ENCODE measurements at regions not wholly inside any gene's neighbourhood (a gene's known extent, or its start where the extent isn't known, plus 50 kb on each side); places are given as distances from the start of the nearest gene placed in this dataset.

DNA sequence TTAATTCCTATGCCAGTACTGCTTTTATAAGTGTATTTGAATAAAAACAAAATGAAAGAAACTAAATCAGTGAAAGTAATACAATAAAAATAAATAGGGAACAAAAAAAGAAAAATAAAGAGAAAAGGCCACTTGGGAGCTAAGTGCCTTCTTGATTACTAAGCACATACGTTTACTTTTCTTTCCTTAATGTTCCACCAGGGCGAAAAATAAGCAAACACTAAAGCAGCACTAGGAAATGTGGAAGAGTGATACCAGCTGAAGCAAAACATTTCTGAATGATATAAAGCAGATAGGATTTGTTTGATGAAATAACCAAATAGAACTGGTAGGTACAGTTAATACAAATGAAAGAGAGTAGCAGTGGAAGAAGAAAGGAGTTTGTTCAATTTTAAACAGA, 132.8 kb upstream of the ZPLD1 start:
- Histone ChIP-seq H3K9me3 (replicated peaks in 1 of 2; ENCODE audit: control insufficient read depth in 1 of 2, insufficient read depth in 1 of 2, low read length in 2 of 2) (no peaks in the 10 kb centered on the region), H3K4me2 (replicated peaks; ENCODE audit: extremely low read depth, low read length, poor library complexity, severe bottlenecking) (no peak overlapping the region), H3K4me3 (replicated peaks in 1 of 3; ENCODE audit: low read depth in 2 of 3, low read length in 3 of 3) (no peak overlapping the region), H3K36me3 (replicated peaks in 1 of 2; ENCODE audit: control insufficient read depth in 1 of 2, insufficient read depth in 2 of 2, low read length in 2 of 2) (no peaks in the 10 kb centered on the region), H4K20me1 (ENCODE audit: insufficient read depth, low read length) (no peaks in the 10 kb centered on the region), H3K79me2 (ENCODE audit: insufficient read depth, low read length) (no peaks in the 10 kb centered on the region), H3K9ac (ENCODE audit: insufficient read depth, low read length, poor library complexity, severe bottlenecking) (no peak overlapping the region), H3K27me3 (ENCODE audit: control insufficient read depth in 2 of 2, insufficient read depth in 2 of 2, low read length in 2 of 2) (no peaks in the 10 kb centered on the region), H3K4me1 (ENCODE audit: control insufficient read depth in 1 of 2, insufficient read depth in 2 of 2, low read length in 2 of 2) (no peaks in the 10 kb centered on the region), H2AFZ (ENCODE audit: insufficient read depth, low read depth, low read length, poor library complexity, severe bottlenecking) (no peak overlapping the region), H3K27ac (ENCODE audit: low read depth in 1 of 2, low read length in 2 of 2) (no peak overlapping the region)
- TF ChIP-seq, protein P1, sequence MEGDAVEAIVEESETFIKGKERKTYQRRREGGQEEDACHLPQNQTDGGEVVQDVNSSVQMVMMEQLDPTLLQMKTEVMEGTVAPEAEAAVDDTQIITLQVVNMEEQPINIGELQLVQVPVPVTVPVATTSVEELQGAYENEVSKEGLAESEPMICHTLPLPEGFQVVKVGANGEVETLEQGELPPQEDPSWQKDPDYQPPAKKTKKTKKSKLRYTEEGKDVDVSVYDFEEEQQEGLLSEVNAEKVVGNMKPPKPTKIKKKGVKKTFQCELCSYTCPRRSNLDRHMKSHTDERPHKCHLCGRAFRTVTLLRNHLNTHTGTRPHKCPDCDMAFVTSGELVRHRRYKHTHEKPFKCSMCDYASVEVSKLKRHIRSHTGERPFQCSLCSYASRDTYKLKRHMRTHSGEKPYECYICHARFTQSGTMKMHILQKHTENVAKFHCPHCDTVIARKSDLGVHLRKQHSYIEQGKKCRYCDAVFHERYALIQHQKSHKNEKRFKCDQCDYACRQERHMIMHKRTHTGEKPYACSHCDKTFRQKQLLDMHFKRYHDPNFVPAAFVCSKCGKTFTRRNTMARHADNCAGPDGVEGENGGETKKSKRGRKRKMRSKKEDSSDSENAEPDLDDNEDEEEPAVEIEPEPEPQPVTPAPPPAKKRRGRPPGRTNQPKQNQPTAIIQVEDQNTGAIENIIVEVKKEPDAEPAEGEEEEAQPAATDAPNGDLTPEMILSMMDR (IDR thresholded peaks at IDR 0.05), result no peak
- peaks cover 0 to 2% (median 0%) of the 10 kb centered on the region in 3 donors for H3K27me3 Mint-ChIP-seq (ENCODE audit: low read depth in 3 of 3)
- H3K9me3 Mint-ChIP-seq, result peaks cover 0 to 5% (median 0%) of the 10 kb centered on the region in 7 donors
- H3K4me3 Mint-ChIP-seq, result no peak overlapping the region
- intact Hi-C loops (cut with micrococcal nuclease), result no loop called here
- H3K36me3 Mint-ChIP-seq, result no peaks in the 10 kb centered on the region
- no peak overlapping the region for H3K27ac Mint-ChIP-seq
- no peak for DNase-seq
- no CpG with 5 or more reads among the region's 2 CpGs for WGBS (ENCODE audit: insufficient coverage)
- no peaks in the 10 kb centered on the region for H3K4me1 Mint-ChIP-seq

DNA sequence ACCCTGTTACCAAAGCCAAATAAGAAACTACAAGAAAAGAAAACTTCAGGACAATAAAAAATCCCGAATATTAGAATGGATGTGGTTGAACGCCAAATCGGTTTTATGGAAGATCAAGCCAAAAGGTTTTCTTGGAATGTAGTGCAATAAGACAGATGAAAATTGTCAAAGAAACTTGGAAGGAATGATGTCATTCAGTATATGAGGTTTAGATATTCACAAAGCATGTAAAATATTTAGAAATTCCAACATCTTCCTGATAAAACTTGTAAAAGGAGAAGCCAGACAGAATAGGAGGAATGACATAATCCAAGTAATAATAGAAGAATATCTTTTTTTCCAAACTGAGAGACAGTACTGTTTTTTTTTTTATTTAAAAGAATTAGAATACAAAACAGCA, 130.3 kb upstream of the ZPLD1 start:
- Histone ChIP-seq H3K9ac (ENCODE audit: insufficient read depth, low read length, poor library complexity, severe bottlenecking) (no peak overlapping the region), H3K4me2 (replicated peaks; ENCODE audit: extremely low read depth, low read length, poor library complexity, severe bottlenecking) (no peak overlapping the region), H3K9me3 (replicated peaks in 1 of 2; ENCODE audit: control insufficient read depth in 1 of 2, insufficient read depth in 1 of 2, low read length in 2 of 2) (peaks cover 0 to 4% of the 10 kb centered on the region in 2 donors), H3K27ac (ENCODE audit: low read depth in 1 of 2, low read length in 2 of 2) (no peak overlapping the region), H2AFZ (ENCODE audit: insufficient read depth, low read depth, low read length, poor library complexity, severe bottlenecking) (no peak overlapping the region), H4K20me1 (ENCODE audit: insufficient read depth, low read length) (no peaks in the 10 kb centered on the region), H3K4me1 (ENCODE audit: control insufficient read depth in 1 of 2, insufficient read depth in 2 of 2, low read length in 2 of 2) (no peaks in the 10 kb centered on the region), H3K36me3 (replicated peaks in 1 of 2; ENCODE audit: control insufficient read depth in 1 of 2, insufficient read depth in 2 of 2, low read length in 2 of 2) (no peaks in the 10 kb centered on the region), H3K27me3 (ENCODE audit: control insufficient read depth in 2 of 2, insufficient read depth in 2 of 2, low read length in 2 of 2) (no peaks in the 10 kb centered on the region), H3K4me3 (replicated peaks in 1 of 3; ENCODE audit: low read depth in 2 of 3, low read length in 3 of 3) (no peak overlapping the region), H3K79me2 (ENCODE audit: insufficient read depth, low read length) (no peaks in the 10 kb centered on the region)
- intact Hi-C loops (cut with micrococcal nuclease), result no loop called here
- no peaks in the 10 kb centered on the region for H3K36me3 Mint-ChIP-seq
- H3K27me3 Mint-ChIP-seq (ENCODE audit: low read depth in 3 of 3), result peaks cover 0 to 2% (median 0%) of the 10 kb centered on the region in 3 donors
- WGBS (ENCODE audit: insufficient coverage), result no CpG with 5 or more reads among the region's 3 CpGs
- no peak overlapping the region for H3K4me3 Mint-ChIP-seq
- DNase-seq, result no peak
- TF ChIP-seq, protein P1 (IDR thresholded peaks at IDR 0.05), result no peak
- peaks cover 0 to 11% (median 3%) of the 10 kb centered on the region in 7 donors for H3K9me3 Mint-ChIP-seq
- H3K4me1 Mint-ChIP-seq, result no peaks in the 10 kb centered on the region
- no peak overlapping the region for H3K27ac Mint-ChIP-seq
